ENCODE measurements at regions not wholly inside any gene's neighbourhood (a gene's known extent, or its start where the extent isn't known, plus 50 kb on each side); places are given as distances from the start of the nearest gene placed in this dataset.

GRCh38 chr11:115710980-115711379 lies 206.8 kb upstream of the CADM1 start:
- ChIA-PET CTCF (no interaction called here), POLR2A (no interaction called here)
- H3K36me3 ChIP-seq (ENCODE audit: control insufficient read depth, insufficient read depth, low read length): no peaks in the 10 kb centered on the region
- ATAC-seq: no peak
- TF ChIP-seq TCF7L2 (IDR thresholded peaks at IDR 0.05; ENCODE audit: low read depth, low read length) (no peak), POLR2AphosphoS5 (IDR thresholded peaks at IDR 0.05; ENCODE audit: low read depth, low read length) (no peak), REST (IDR thresholded peaks at IDR 0.05; ENCODE audit: insufficient read depth in 1 of 2, low read depth in 2 of 2, low read length in 1 of 2) (no peak), SIN3A (IDR thresholded peaks at IDR 0.05; ENCODE audit: borderline replicate concordance, insufficient read depth, low read depth, low read length) (no peak)
- TF ChIP-seq, protein P1, sequence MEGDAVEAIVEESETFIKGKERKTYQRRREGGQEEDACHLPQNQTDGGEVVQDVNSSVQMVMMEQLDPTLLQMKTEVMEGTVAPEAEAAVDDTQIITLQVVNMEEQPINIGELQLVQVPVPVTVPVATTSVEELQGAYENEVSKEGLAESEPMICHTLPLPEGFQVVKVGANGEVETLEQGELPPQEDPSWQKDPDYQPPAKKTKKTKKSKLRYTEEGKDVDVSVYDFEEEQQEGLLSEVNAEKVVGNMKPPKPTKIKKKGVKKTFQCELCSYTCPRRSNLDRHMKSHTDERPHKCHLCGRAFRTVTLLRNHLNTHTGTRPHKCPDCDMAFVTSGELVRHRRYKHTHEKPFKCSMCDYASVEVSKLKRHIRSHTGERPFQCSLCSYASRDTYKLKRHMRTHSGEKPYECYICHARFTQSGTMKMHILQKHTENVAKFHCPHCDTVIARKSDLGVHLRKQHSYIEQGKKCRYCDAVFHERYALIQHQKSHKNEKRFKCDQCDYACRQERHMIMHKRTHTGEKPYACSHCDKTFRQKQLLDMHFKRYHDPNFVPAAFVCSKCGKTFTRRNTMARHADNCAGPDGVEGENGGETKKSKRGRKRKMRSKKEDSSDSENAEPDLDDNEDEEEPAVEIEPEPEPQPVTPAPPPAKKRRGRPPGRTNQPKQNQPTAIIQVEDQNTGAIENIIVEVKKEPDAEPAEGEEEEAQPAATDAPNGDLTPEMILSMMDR (IDR thresholded peaks at IDR 0.05): no peak
- no peak overlapping the region for H3K4me3 ChIP-seq (ENCODE audit: low read depth in 2 of 2, low read length in 2 of 2)
- intact Hi-C loops (cut with micrococcal nuclease; ENCODE audit: unreplicated experiment): no loop called here
- no peak for DNase-seq (ENCODE audit: low read depth, low spot score)
- no peaks in the 10 kb centered on the region for H3K4me1 ChIP-seq (ENCODE audit: control insufficient read depth, insufficient read depth, low read length)
- in situ Hi-C loops (cut with HindIII; ENCODE audit: low pct_unique_long_range_greater_than_20kb, low sequenced_read_pairs): no loop called here
- no peak overlapping the region for H3K27ac ChIP-seq (ENCODE audit: low read length)
- no peaks in the 10 kb centered on the region; the same call in 1 of the 2 replicates for H3K27me3 ChIP-seq (ENCODE audit: control insufficient read depth, insufficient read depth, low read length)
- no TSS peak for BruUV-seq (replicated peaks)
- H3K9me3 ChIP-seq (ENCODE audit: control insufficient read depth, insufficient read depth, low read depth, low read length): no peaks in the 10 kb centered on the region

DNA sequence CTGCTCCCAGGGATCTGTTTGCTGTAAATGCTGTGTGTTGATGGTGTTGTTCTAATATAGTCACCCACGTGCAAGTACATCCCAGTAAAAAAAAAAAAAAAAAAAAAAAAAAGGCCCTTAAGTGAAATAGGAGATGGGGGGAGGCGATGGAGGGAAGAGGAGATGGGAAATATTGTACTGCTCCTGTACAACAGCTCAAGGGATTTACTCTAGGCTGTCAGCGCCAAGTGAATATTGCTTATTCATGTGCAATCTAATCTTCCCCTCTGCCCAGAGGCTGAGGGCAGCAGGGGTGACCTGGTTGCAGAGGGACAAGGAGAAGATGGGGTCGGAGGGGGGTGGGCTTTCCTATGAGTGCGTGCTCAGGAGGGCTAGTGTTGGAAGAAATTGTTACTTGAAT lies 206.2 kb upstream of the CADM1 start:
- H3K27ac ChIP-seq (ENCODE audit: low read length): no peak overlapping the region
- ATAC-seq (no peak), DNase-seq (ENCODE audit: low read depth, low spot score) (no peak)
- no TSS peak for BruUV-seq (replicated peaks)
- no peak overlapping the region for H3K4me3 ChIP-seq (ENCODE audit: low read depth in 2 of 2, low read length in 2 of 2)
- intact Hi-C loops (cut with micrococcal nuclease; ENCODE audit: unreplicated experiment): no loop called here
- TF ChIP-seq SIN3A (IDR thresholded peaks at IDR 0.05; ENCODE audit: borderline replicate concordance, insufficient read depth, low read depth, low read length) (no peak), TCF7L2 (IDR thresholded peaks at IDR 0.05; ENCODE audit: low read depth, low read length) (no peak), POLR2AphosphoS5 (IDR thresholded peaks at IDR 0.05; ENCODE audit: low read depth, low read length) (no peak), REST (IDR thresholded peaks at IDR 0.05; ENCODE audit: insufficient read depth in 1 of 2, low read depth in 2 of 2, low read length in 1 of 2) (no peak)
- TF ChIP-seq, protein P1 (IDR thresholded peaks at IDR 0.05): no peak
- H3K9me3 ChIP-seq (ENCODE audit: control insufficient read depth, insufficient read depth, low read depth, low read length): no peaks in the 10 kb centered on the region
- ChIA-PET CTCF (no interaction called here), POLR2A (no interaction called here)
- no peaks in the 10 kb centered on the region for H3K4me1 ChIP-seq (ENCODE audit: control insufficient read depth, insufficient read depth, low read length)
- no peaks in the 10 kb centered on the region; the same call in 1 of the 2 replicates for H3K27me3 ChIP-seq (ENCODE audit: control insufficient read depth, insufficient read depth, low read length)
- in situ Hi-C loops (cut with HindIII; ENCODE audit: low pct_unique_long_range_greater_than_20kb, low sequenced_read_pairs): no loop called here
- no peaks in the 10 kb centered on the region for H3K36me3 ChIP-seq (ENCODE audit: control insufficient read depth, insufficient read depth, low read length)
